ENCODE measurements at regions not wholly inside any gene's neighbourhood (a gene's known extent, or its start where the extent isn't known, plus 50 kb on each side); places are given as distances from the start of the nearest gene placed in this dataset.

GRCh38 chr18:10279905-10280644, 174.4 kb upstream of the APCDD1 start:
- no peak for TF ChIP-seq CTCF (IDR thresholded peaks at IDR 0.05; ENCODE audit: low read length)
- TF ChIP-seq EZH2phosphoT487 (IDR thresholded peaks at IDR 0.05; ENCODE audit: low read length) = no peak

Measured in MM.1S (cell line).